ENCODE measurements at regions not wholly inside any gene's neighbourhood (a gene's known extent, or its start where the extent isn't known, plus 50 kb on each side); places are given as distances from the start of the nearest gene placed in this dataset.

- Histone ChIP-seq H3K36me3 (no peaks in the 10 kb centered on the region), H3K4me1 (no peaks in the 10 kb centered on the region), H3K9me3 (no peaks in the 10 kb centered on the region), H3K27me3 (no peaks in the 10 kb centered on the region), H3K27ac (no peak overlapping the region), H3K4me3 (no peak overlapping the region)
- in situ Hi-C loops (cut with MboI; ENCODE audit: low sequenced_read_pairs in 4 of 4) (no loop called here), intact Hi-C loops (cut with DNase I; ENCODE audit: low total_unique reads) (no loop called here)
- no peak for TF ChIP-seq POLR2A (IDR thresholded peaks at IDR 0.05)
- TF ChIP-seq CTCF (IDR thresholded peaks at IDR 0.05 in 4 of 5, conservative IDR thresholded peaks at IDR 0.05 in 1 of 5), result no peak
- ATAC-seq, result no peak
- no peak for DNase-seq
These were observed 1204.2 kb downstream of the PCDH18 start for GRCh38 chr4:136328131-136328530.

- ATAC-seq, result no peak
- no peaks in the 10 kb centered on the region for H3K4me1 ChIP-seq
These were observed 1211.9 kb downstream of the PCDH18 start for GRCh38 chr4:136320465-136320813.

GRCh38 chr4:136319789-136320464, 1212.4 kb downstream of the PCDH18 start:
- intact Hi-C loops (cut with DNase I; ENCODE audit: low total_unique reads), result no loop called here
- no peaks in the 10 kb centered on the region for H3K9me3 ChIP-seq
- TF ChIP-seq POLR2A (IDR thresholded peaks at IDR 0.05), result no peak
- TF ChIP-seq CTCF (IDR thresholded peaks at IDR 0.05 in 4 of 5, conservative IDR thresholded peaks at IDR 0.05 in 1 of 5), result no peak
- H3K4me1 ChIP-seq, result no peaks in the 10 kb centered on the region
- H3K36me3 ChIP-seq, result no peaks in the 10 kb centered on the region
- no peak overlapping the region for H3K27ac ChIP-seq
- ATAC-seq (no peak), DNase-seq (no peak)
- H3K4me3 ChIP-seq, result no peak overlapping the region
- H3K27me3 ChIP-seq, result no peaks in the 10 kb centered on the region
- in situ Hi-C loops (cut with MboI; ENCODE audit: low sequenced_read_pairs in 4 of 4), result no loop called here

More at GRCh38 chr4:136320465-136320813, 1211.9 kb downstream of the PCDH18 start:
- TF ChIP-seq CTCF (IDR thresholded peaks at IDR 0.05 in 4 of 5, conservative IDR thresholded peaks at IDR 0.05 in 1 of 5) (no peak), POLR2A (IDR thresholded peaks at IDR 0.05) (no peak)
- intact Hi-C loops (cut with DNase I; ENCODE audit: low total_unique reads) (no loop called here), in situ Hi-C loops (cut with MboI; ENCODE audit: low sequenced_read_pairs in 4 of 4) (no loop called here)
- no peak overlapping the region for H3K4me3 ChIP-seq
- DNase-seq, result no peak
- no peak overlapping the region for H3K27ac ChIP-seq
- no peaks in the 10 kb centered on the region for H3K9me3 ChIP-seq
- H3K36me3 ChIP-seq, result no peaks in the 10 kb centered on the region
- no peaks in the 10 kb centered on the region for H3K27me3 ChIP-seq

- Histone ChIP-seq H3K27me3 (no peaks in the 10 kb centered on the region), H3K27ac (no peak overlapping the region), H3K4me1 (no peaks in the 10 kb centered on the region), H3K9me3 (no peaks in the 10 kb centered on the region), H3K4me3 (no peak overlapping the region), H3K36me3 (no peaks in the 10 kb centered on the region)
- ATAC-seq (no peak), DNase-seq (no peak)
- in situ Hi-C loops (cut with MboI; ENCODE audit: low sequenced_read_pairs in 4 of 4) (no loop called here), intact Hi-C loops (cut with DNase I; ENCODE audit: low total_unique reads) (no loop called here)
- TF ChIP-seq POLR2A (IDR thresholded peaks at IDR 0.05) (no peak), CTCF (IDR thresholded peaks at IDR 0.05 in 4 of 5, conservative IDR thresholded peaks at IDR 0.05 in 1 of 5) (no peak)
These were observed 1215.3 kb downstream of the PCDH18 start for GRCh38 chr4:136316961-136317360.

GRCh38 chr4:136314686-136315085, 1217.6 kb downstream of the PCDH18 start:
- Histone ChIP-seq H3K4me1 (no peaks in the 10 kb centered on the region), H3K27ac (no peak overlapping the region), H3K4me3 (no peak overlapping the region), H3K36me3 (no peaks in the 10 kb centered on the region), H3K9me3 (no peaks in the 10 kb centered on the region), H3K27me3 (no peaks in the 10 kb centered on the region)
- intact Hi-C loops (cut with DNase I; ENCODE audit: low total_unique reads) (no loop called here), in situ Hi-C loops (cut with MboI; ENCODE audit: low sequenced_read_pairs in 4 of 4) (no loop called here)
- TF ChIP-seq POLR2A (IDR thresholded peaks at IDR 0.05) (no peak), CTCF (IDR thresholded peaks at IDR 0.05 in 4 of 5, conservative IDR thresholded peaks at IDR 0.05 in 1 of 5) (no peak)
- ATAC-seq (no peak), DNase-seq (no peak)
